OCI-LY1 (cell line): ENCODE measurements at regions not wholly inside any gene's neighbourhood (a gene's known extent, or its start where the extent isn't known, plus 50 kb on each side); places are given as distances from the start of the nearest gene placed in this dataset.

ENCODE experiments used
- H2AFZ ChIP-seq: fragments of 200-600 bp; sonication (generic), shearing (Covaris generic); 2 replicates; pipeline ENCODE4 v1.6.0; 2014; ENCODE audit warnings: antibody characterized with exemption, mild to moderate bottlenecking, low read length
- H3F3A ChIP-seq: fragments of 200-600 bp; sonication (generic), shearing (Covaris generic); 2 replicates; pipeline ENCODE4 v1.6.0; 2014; ENCODE audit warnings: mild to moderate bottlenecking, antibody characterized with exemption, low read length, moderate library complexity; ENCODE audit not compliant: insufficient read depth
- H3K27ac ChIP-seq: fragments of 200-600 bp; sonication (generic); 2 replicates; pipeline ENCODE4 v1.5.1; 2014; ENCODE audit warnings: low read length, mixed run types, mild to moderate bottlenecking, low read depth; ENCODE audit not compliant: poor library complexity, severe bottlenecking
- H3K27me3 ChIP-seq: fragments of 200-600 bp; sonication (generic); 2 replicates; pipeline ENCODE4 v1.6.0; 2014; ENCODE audit warnings: antibody characterized with exemption, mild to moderate bottlenecking, low read length, moderate library complexity; ENCODE audit not compliant: insufficient read depth
- H3K36me3 ChIP-seq: fragments of 200-600 bp; sonication (generic); 2 replicates; pipeline ENCODE4 v1.6.1; 2014; ENCODE audit warnings: mild to moderate bottlenecking, antibody characterized with exemption, low read length, moderate library complexity, mixed read lengths; ENCODE audit not compliant: insufficient read depth
- H3K4me1 ChIP-seq: fragments of 200-600 bp; sonication (generic); 2 replicates; pipeline ENCODE4 v1.5.1; 2014; ENCODE audit warnings: mild to moderate bottlenecking, low read length, moderate library complexity; ENCODE audit not compliant: insufficient read depth, severe bottlenecking
- H3K4me2 ChIP-seq: fragments of 200-600 bp; sonication (generic), shearing (Covaris generic); 2 replicates; pipeline ENCODE4 v1.6.1; 2014; ENCODE audit warnings: low read length
- H3K4me3 ChIP-seq: fragments of 200-600 bp; sonication (generic); 2 replicates; pipeline ENCODE4 v1.5.1; 2014; ENCODE audit warnings: low read length, low read depth, mild to moderate bottlenecking, mixed read lengths; ENCODE audit not compliant: poor library complexity, severe bottlenecking
- H3K79me2 ChIP-seq: fragments of 200-600 bp; shearing (Covaris generic); 2 replicates; pipeline ENCODE4 v1.6.1; 2016; ENCODE audit warnings: mixed run types, low read length, mixed read lengths; ENCODE audit not compliant: insufficient read depth
- H3K9ac ChIP-seq: fragments of 200-600 bp; sonication (generic), shearing (Covaris generic); 2 replicates; pipeline ENCODE4 v1.6.1; 2014; ENCODE audit warnings: mild to moderate bottlenecking, low read length, mixed read lengths
- H3K9me2 ChIP-seq: fragments of 200-600 bp; sonication (generic), shearing (Covaris generic); 2 replicates; pipeline ENCODE4 v1.6.1; 2014; ENCODE audit warnings: low read depth, mild to moderate bottlenecking, low read length, mixed read lengths
- H3K9me3 ChIP-seq: fragments of 200-600 bp; shearing (Covaris generic); 2 replicates; pipeline ENCODE4 v1.6.1; 2014; ENCODE audit warnings: low read length, mixed read lengths
- H4K20me1 ChIP-seq: fragments of 200-600 bp; sonication (generic), shearing (Covaris generic); 2 replicates; pipeline ENCODE4 v1.6.0; 2016; ENCODE audit warnings: mild to moderate bottlenecking, low read length; ENCODE audit not compliant: insufficient read depth
- EZH2 ChIP-seq: fragments of 200-600 bp; sonication (generic), shearing (Covaris generic); IDR thresholded peaks from 2 replicates; pipeline ENCODE4 v1.8.0; 2017; ENCODE audit warnings: borderline replicate concordance, mixed run types, mild to moderate bottlenecking, antibody characterized with exemption, low read length, moderate library complexity, mixed read lengths
- TF ChIP-seq, protein P1 (sequence below): fragments of 200-600 bp; sonication (generic), shearing (Covaris generic); IDR thresholded peaks from 2 replicates; pipeline ENCODE4 v1.5.1; 2017; ENCODE audit warnings: mild to moderate bottlenecking, antibody characterized with exemption, low read length, moderate library complexity, mixed read lengths

DNA sequence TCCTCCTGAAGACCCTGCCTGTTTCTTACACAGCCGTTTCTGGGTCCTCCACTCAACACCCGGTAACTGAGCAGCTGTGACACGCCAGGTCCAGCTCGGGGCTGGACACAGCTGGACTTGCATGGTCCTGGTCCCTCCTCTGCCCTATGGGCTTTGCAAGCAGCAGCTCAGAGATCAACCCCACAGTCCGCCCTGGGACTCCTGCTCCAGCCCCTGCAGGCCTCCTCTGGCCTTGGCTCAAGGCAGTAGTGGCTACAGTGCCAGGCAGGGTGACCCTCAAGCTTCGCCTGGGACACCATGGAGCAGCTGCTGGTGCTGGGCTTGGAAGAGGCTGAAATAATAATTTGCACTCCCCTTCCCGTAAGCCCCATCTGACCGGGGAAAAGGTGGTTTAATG is 66.1 kb upstream of the OLFM1 start:
- H3K4me2 ChIP-seq: no peak overlapping the region
- TF ChIP-seq EZH2: no peak

DNA sequence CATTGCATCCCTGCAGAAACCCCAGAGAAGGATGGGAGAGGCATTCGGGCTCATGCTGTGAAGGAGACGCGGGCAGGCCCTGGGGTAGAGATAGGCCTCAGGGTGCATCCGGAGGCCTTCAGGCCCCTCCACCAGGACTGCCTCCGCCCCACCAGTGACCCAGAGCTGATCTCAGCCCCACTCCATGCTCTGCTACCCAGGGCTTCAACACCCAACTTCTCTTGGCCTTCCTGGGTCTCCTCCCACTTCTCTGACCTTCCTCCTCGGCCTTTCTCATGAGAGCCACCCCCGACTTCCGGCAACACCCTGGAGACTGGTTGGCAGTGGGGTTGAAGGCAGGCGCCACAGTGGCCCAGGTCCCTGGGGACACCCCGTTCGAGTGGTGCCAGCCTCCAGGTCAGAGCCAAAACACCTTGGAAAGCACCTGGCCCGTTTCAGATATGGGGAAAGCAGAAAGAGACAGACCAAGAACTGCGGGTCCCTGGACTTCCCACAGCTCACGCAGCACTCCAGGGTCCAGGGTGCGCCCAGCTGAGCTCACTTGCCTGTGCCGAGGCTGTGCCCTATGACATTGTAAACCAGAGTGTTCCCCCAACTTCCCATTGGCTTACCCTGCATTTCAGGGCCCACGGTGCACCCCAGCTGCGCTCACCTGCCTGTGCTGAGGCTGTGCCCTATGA is 65.1 kb upstream of the OLFM1 start:
- H3K36me3 ChIP-seq: no peaks in the 10 kb centered on the region
- H3K9ac ChIP-seq: no peak overlapping the region
- H3K27ac ChIP-seq: no peak overlapping the region
- H3K27me3 ChIP-seq: peaks cover 28% of the 10 kb centered on the region; the same call in 1 of the 2 replicates
- H3K4me2 ChIP-seq: no peak overlapping the region
- H3F3A ChIP-seq: no peaks in the 10 kb centered on the region
- H2AFZ ChIP-seq: no peak overlapping the region
- no peaks in the 10 kb centered on the region for H3K9me2 ChIP-seq
- TF ChIP-seq, protein P1, sequence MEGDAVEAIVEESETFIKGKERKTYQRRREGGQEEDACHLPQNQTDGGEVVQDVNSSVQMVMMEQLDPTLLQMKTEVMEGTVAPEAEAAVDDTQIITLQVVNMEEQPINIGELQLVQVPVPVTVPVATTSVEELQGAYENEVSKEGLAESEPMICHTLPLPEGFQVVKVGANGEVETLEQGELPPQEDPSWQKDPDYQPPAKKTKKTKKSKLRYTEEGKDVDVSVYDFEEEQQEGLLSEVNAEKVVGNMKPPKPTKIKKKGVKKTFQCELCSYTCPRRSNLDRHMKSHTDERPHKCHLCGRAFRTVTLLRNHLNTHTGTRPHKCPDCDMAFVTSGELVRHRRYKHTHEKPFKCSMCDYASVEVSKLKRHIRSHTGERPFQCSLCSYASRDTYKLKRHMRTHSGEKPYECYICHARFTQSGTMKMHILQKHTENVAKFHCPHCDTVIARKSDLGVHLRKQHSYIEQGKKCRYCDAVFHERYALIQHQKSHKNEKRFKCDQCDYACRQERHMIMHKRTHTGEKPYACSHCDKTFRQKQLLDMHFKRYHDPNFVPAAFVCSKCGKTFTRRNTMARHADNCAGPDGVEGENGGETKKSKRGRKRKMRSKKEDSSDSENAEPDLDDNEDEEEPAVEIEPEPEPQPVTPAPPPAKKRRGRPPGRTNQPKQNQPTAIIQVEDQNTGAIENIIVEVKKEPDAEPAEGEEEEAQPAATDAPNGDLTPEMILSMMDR: no peak
- no peak for TF ChIP-seq EZH2
- H3K4me3 ChIP-seq: no peak overlapping the region
- no peaks in the 10 kb centered on the region for H3K79me2 ChIP-seq
- no peaks in the 10 kb centered on the region for H3K4me1 ChIP-seq
- no peaks in the 10 kb centered on the region for H4K20me1 ChIP-seq
- no peaks in the 10 kb centered on the region for H3K9me3 ChIP-seq

More for the DNA sequence above, 66.1 kb upstream of the OLFM1 start:
- H3K9me3 ChIP-seq: no peaks in the 10 kb centered on the region
- H3K9me2 ChIP-seq: no peaks in the 10 kb centered on the region
- H3K27ac ChIP-seq: no peak overlapping the region
- H3K79me2 ChIP-seq: no peaks in the 10 kb centered on the region
- H3K4me3 ChIP-seq: no peak overlapping the region
- no peaks in the 10 kb centered on the region for H3K36me3 ChIP-seq
- no peaks in the 10 kb centered on the region for H3K4me1 ChIP-seq
- no peak overlapping the region for H3K9ac ChIP-seq
- H3K27me3 ChIP-seq: peaks cover 20% of the 10 kb centered on the region; the same call in 1 of the 2 replicates
- no peak overlapping the region for H2AFZ ChIP-seq
- H4K20me1 ChIP-seq: no peaks in the 10 kb centered on the region
- H3F3A ChIP-seq: no peaks in the 10 kb centered on the region

DNA sequence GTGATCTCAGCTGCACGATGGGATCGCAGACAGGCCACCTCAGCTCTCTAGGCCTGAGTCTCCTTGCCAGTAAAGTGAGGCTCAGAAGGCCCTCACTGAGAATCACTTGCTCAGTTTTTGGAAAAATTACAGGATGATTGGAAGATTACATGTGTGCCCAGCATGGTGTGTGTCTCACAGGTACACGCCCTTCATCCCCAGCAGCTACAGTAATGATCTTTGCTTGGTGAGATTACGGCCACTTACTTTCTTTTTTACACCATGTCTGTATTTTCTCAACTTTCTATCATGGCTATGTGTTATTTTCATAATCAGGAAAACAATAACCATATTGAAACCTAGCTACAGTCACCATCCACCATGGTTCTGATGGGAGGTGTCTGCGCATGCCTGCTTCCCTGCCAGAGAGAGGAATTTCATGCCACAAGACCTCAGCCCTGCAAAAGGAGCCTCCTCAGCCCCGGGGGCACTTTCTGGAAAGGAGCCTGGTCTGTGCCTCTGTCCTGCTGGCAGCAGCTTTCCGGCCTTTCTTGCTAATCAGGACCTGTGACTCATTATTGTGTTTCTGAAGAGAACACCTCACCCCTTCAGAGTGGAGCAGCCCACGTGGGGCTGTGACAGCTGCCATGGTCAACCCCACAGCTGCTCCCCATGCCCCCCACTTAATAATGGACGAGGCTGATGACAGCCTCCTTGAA is 64.2 kb upstream of the OLFM1 start:
- Histone ChIP-seq H4K20me1 (no peaks in the 10 kb centered on the region), H3K4me3 (no peak overlapping the region), H2AFZ (no peak overlapping the region), H3K4me1 (no peaks in the 10 kb centered on the region), H3K27me3 (peaks cover 28% of the 10 kb centered on the region; the same call in 1 of the 2 replicates), H3K79me2 (no peaks in the 10 kb centered on the region), H3K4me2 (no peak overlapping the region), H3K9me3 (no peaks in the 10 kb centered on the region), H3F3A (no peaks in the 10 kb centered on the region), H3K36me3 (no peaks in the 10 kb centered on the region), H3K9me2 (no peaks in the 10 kb centered on the region), H3K27ac (no peak overlapping the region), H3K9ac (no peak overlapping the region)
- TF ChIP-seq, protein P1: no peak
- no peak for TF ChIP-seq EZH2
